ENCODE measurements at regions not wholly inside any gene's neighbourhood (a gene's known extent, or its start where the extent isn't known, plus 50 kb on each side); places are given as distances from the start of the nearest gene placed in this dataset.

GRCh38 chr15:38877471-38877870 lies 312.9 kb upstream of the RASGRP1 start:
- H3K4me2 ChIP-seq (ENCODE audit: low read length): no peak overlapping the region
- H3K27ac ChIP-seq (ENCODE audit: low read depth, low read length, poor library complexity, severe bottlenecking): no peak overlapping the region
- H3K4me3 ChIP-seq (ENCODE audit: low read depth, low read length, poor library complexity, severe bottlenecking): no peak overlapping the region
- no peaks in the 10 kb centered on the region for H3K36me3 ChIP-seq (ENCODE audit: insufficient read depth, low read length)
- H3K79me2 ChIP-seq (ENCODE audit: insufficient read depth, low read length): no peaks in the 10 kb centered on the region
- no peaks in the 10 kb centered on the region for H3K9me2 ChIP-seq (ENCODE audit: low read depth, low read length)
- H3K27me3 ChIP-seq (ENCODE audit: insufficient read depth, low read length): no peaks in the 10 kb centered on the region
- no peaks in the 10 kb centered on the region for H3K4me1 ChIP-seq (ENCODE audit: insufficient read depth, low read length, severe bottlenecking)
- no peaks in the 10 kb centered on the region for H3F3A ChIP-seq (ENCODE audit: insufficient read depth, low read length)
- no peak overlapping the region for H3K9ac ChIP-seq (ENCODE audit: low read length)
- H4K20me1 ChIP-seq (ENCODE audit: insufficient read depth, low read length): no peaks in the 10 kb centered on the region
- TF ChIP-seq CTCF (IDR thresholded peaks at IDR 0.05; ENCODE audit: low read length): no peak
- TF ChIP-seq EZH2 (IDR thresholded peaks at IDR 0.05; ENCODE audit: borderline replicate concordance, low read length): no peak
- no peak overlapping the region for H2AFZ ChIP-seq (ENCODE audit: low read length)
- no peaks in the 10 kb centered on the region for H3K9me3 ChIP-seq (ENCODE audit: low read length)

- Histone ChIP-seq H3K4me2 (ENCODE audit: low read length) (no peak overlapping the region), H3K9me2 (ENCODE audit: low read depth, low read length) (no peaks in the 10 kb centered on the region), H3F3A (ENCODE audit: insufficient read depth, low read length) (no peaks in the 10 kb centered on the region), H4K20me1 (ENCODE audit: insufficient read depth, low read length) (no peaks in the 10 kb centered on the region), H3K27ac (ENCODE audit: low read depth, low read length, poor library complexity, severe bottlenecking) (no peak overlapping the region), H3K79me2 (ENCODE audit: insufficient read depth, low read length) (no peaks in the 10 kb centered on the region), H3K36me3 (ENCODE audit: insufficient read depth, low read length) (no peaks in the 10 kb centered on the region), H3K27me3 (ENCODE audit: insufficient read depth, low read length) (no peaks in the 10 kb centered on the region), H3K4me3 (ENCODE audit: low read depth, low read length, poor library complexity, severe bottlenecking) (no peak overlapping the region), H3K9me3 (ENCODE audit: low read length) (no peaks in the 10 kb centered on the region), H3K9ac (ENCODE audit: low read length) (no peak overlapping the region), H3K4me1 (ENCODE audit: insufficient read depth, low read length, severe bottlenecking) (no peaks in the 10 kb centered on the region), H2AFZ (ENCODE audit: low read length) (no peak overlapping the region)
- TF ChIP-seq CTCF (IDR thresholded peaks at IDR 0.05; ENCODE audit: low read length) (no peak), EZH2 (IDR thresholded peaks at IDR 0.05; ENCODE audit: borderline replicate concordance, low read length) (no peak)
Observed at GRCh38 chr15:38878026-38878425, 313.4 kb upstream of the RASGRP1 start.

GRCh38 chr15:38878926-38879325 lies 314.3 kb upstream of the RASGRP1 start:
- Histone ChIP-seq H3K9ac (ENCODE audit: low read length) (no peak overlapping the region), H3K27ac (ENCODE audit: low read depth, low read length, poor library complexity, severe bottlenecking) (no peak overlapping the region), H2AFZ (ENCODE audit: low read length) (no peak overlapping the region), H3K79me2 (ENCODE audit: insufficient read depth, low read length) (no peaks in the 10 kb centered on the region), H3K4me3 (ENCODE audit: low read depth, low read length, poor library complexity, severe bottlenecking) (no peak overlapping the region), H3F3A (ENCODE audit: insufficient read depth, low read length) (no peaks in the 10 kb centered on the region), H3K9me2 (ENCODE audit: low read depth, low read length) (no peaks in the 10 kb centered on the region), H4K20me1 (ENCODE audit: insufficient read depth, low read length) (no peaks in the 10 kb centered on the region), H3K27me3 (ENCODE audit: insufficient read depth, low read length) (no peaks in the 10 kb centered on the region), H3K36me3 (ENCODE audit: insufficient read depth, low read length) (no peaks in the 10 kb centered on the region), H3K4me2 (ENCODE audit: low read length) (no peak overlapping the region), H3K9me3 (ENCODE audit: low read length) (no peaks in the 10 kb centered on the region), H3K4me1 (ENCODE audit: insufficient read depth, low read length, severe bottlenecking) (no peaks in the 10 kb centered on the region)
- TF ChIP-seq EZH2 (IDR thresholded peaks at IDR 0.05; ENCODE audit: borderline replicate concordance, low read length) (no peak), CTCF (IDR thresholded peaks at IDR 0.05; ENCODE audit: low read length) (no peak)
